ENCODE measurements at regions not wholly inside any gene's neighbourhood (a gene's known extent, or its start where the extent isn't known, plus 50 kb on each side); places are given as distances from the start of the nearest gene placed in this dataset.

GRCh38 chr6:81456416-81456815 is 296.1 kb downstream of the TENT5A start:
- H3K4me1 ChIP-seq (ENCODE audit: control insufficient read depth in 4 of 4, insufficient read depth in 4 of 4, low read length in 3 of 4): no peaks in the 10 kb centered on the region
- H3K27ac ChIP-seq (ENCODE audit: low read depth in 1 of 2, low read length in 2 of 2): no peak overlapping the region
- no peaks in the 10 kb centered on the region for H3K27me3 ChIP-seq (ENCODE audit: control insufficient read depth in 4 of 4, insufficient read depth in 4 of 4, low read length in 3 of 4)
- H3K4me3 ChIP-seq (ENCODE audit: low read depth in 1 of 3, low read length in 3 of 3): no peak overlapping the region
- TF ChIP-seq YY1 (IDR thresholded peaks at IDR 0.05): no peak
- no peak for TF ChIP-seq FOXA1 (IDR thresholded peaks at IDR 0.05)
- no peak for TF ChIP-seq SP1 (IDR thresholded peaks at IDR 0.05)
- TF ChIP-seq REST (IDR thresholded peaks at IDR 0.05): no peak
- no peak for TF ChIP-seq RAD21 (IDR thresholded peaks at IDR 0.05)
- TF ChIP-seq RXRA (IDR thresholded peaks at IDR 0.05): no peak
- no peak for TF ChIP-seq ATF3 (IDR thresholded peaks at IDR 0.05)
- no peak for TF ChIP-seq FOXA2 (IDR thresholded peaks at IDR 0.05)
- TF ChIP-seq MAX (IDR thresholded peaks at IDR 0.05): no peak
- no peak for TF ChIP-seq GABPA (IDR thresholded peaks at IDR 0.05 in 1 of 2, conservative IDR thresholded peaks at IDR 0.05 in 1 of 2)
- no peak for DNase-seq (ENCODE audit: low spot score)
- H3K36me3 ChIP-seq (ENCODE audit: control insufficient read depth in 4 of 4, insufficient read depth in 3 of 4, low read depth in 1 of 4, low read length in 3 of 4): no peaks in the 10 kb centered on the region
- 88% methylated on average over 2 of the region's 2 CpGs for WGBS
- H3K9me3 ChIP-seq (ENCODE audit: control insufficient read depth in 4 of 4, low read length in 3 of 4): no peaks in the 10 kb centered on the region
- no peak overlapping the region for H3K9ac ChIP-seq (ENCODE audit: low read depth in 1 of 2, low read length in 2 of 2)

GRCh38 chr6:81455641-81456040 is 296.8 kb downstream of the TENT5A start:
- Histone ChIP-seq H3K27me3 (ENCODE audit: control insufficient read depth in 4 of 4, insufficient read depth in 4 of 4, low read length in 3 of 4) (no peaks in the 10 kb centered on the region), H3K4me3 (ENCODE audit: low read depth in 1 of 3, low read length in 3 of 3) (no peak overlapping the region), H3K4me1 (ENCODE audit: control insufficient read depth in 4 of 4, insufficient read depth in 4 of 4, low read length in 3 of 4) (no peaks in the 10 kb centered on the region), H3K9ac (ENCODE audit: low read depth in 1 of 2, low read length in 2 of 2) (no peak overlapping the region), H3K27ac (ENCODE audit: low read depth in 1 of 2, low read length in 2 of 2) (no peak overlapping the region), H3K36me3 (ENCODE audit: control insufficient read depth in 4 of 4, insufficient read depth in 3 of 4, low read depth in 1 of 4, low read length in 3 of 4) (no peaks in the 10 kb centered on the region), H3K9me3 (ENCODE audit: control insufficient read depth in 4 of 4, low read length in 3 of 4) (no peaks in the 10 kb centered on the region)
- no peak for DNase-seq (ENCODE audit: low spot score)
- whole genome bisulfite sequencing: 68% methylated on average over 1 of the region's 1 CpG
- TF ChIP-seq REST (IDR thresholded peaks at IDR 0.05): no peak
- TF ChIP-seq ZBTB33 (IDR thresholded peaks at IDR 0.05): no peak
- TF ChIP-seq CTCF (IDR thresholded peaks at IDR 0.05; ENCODE audit: low read depth, low read length, missing input control): no peak
- TF ChIP-seq FOXA2 (IDR thresholded peaks at IDR 0.05): no peak
- TF ChIP-seq ATF3 (IDR thresholded peaks at IDR 0.05): no peak
- no peak for TF ChIP-seq RXRA (IDR thresholded peaks at IDR 0.05)
- no peak for TF ChIP-seq MAX (IDR thresholded peaks at IDR 0.05)
- TF ChIP-seq FOXA1 (IDR thresholded peaks at IDR 0.05): no peak
- TF ChIP-seq EGR1 (IDR thresholded peaks at IDR 0.05; ENCODE audit: low read depth in 2 of 2): no peak
- no peak for TF ChIP-seq SP1 (IDR thresholded peaks at IDR 0.05)
- TF ChIP-seq HNF4A (conservative IDR thresholded peaks at IDR 0.05): no peak
- TF ChIP-seq RAD21 (IDR thresholded peaks at IDR 0.05): no peak
- no peak for TF ChIP-seq NR2F2 (IDR thresholded peaks at IDR 0.05)
- TF ChIP-seq JUND (IDR thresholded peaks at IDR 0.05): no peak
- no peak for TF ChIP-seq YY1 (IDR thresholded peaks at IDR 0.05)
- no peak for TF ChIP-seq TAF1 (conservative IDR thresholded peaks at IDR 0.05)
- TF ChIP-seq HNF4G (IDR thresholded peaks at IDR 0.05): no peak
- TF ChIP-seq GABPA (IDR thresholded peaks at IDR 0.05 in 1 of 2, conservative IDR thresholded peaks at IDR 0.05 in 1 of 2): no peak
